ENCODE measurements at regions not wholly inside any gene's neighbourhood (a gene's known extent, or its start where the extent isn't known, plus 50 kb on each side); places are given as distances from the start of the nearest gene placed in this dataset.

GRCh38 chr1:58367217-58367616, 179.3 kb downstream of the OMA1 start:
- intact Hi-C loops (cut with micrococcal nuclease): no loop called here
- H3K79me2 ChIP-seq (ENCODE audit: insufficient read depth, low read length): no peaks in the 10 kb centered on the region
- H3K27ac ChIP-seq (ENCODE audit: low read depth in 1 of 2, low read length in 2 of 2): no peak overlapping the region
- H2AFZ ChIP-seq (ENCODE audit: insufficient read depth, low read depth, low read length, poor library complexity, severe bottlenecking): no peak overlapping the region
- H3K4me3 Mint-ChIP-seq: no peak overlapping the region
- no peak overlapping the region for H3K9ac ChIP-seq (ENCODE audit: insufficient read depth, low read length, poor library complexity, severe bottlenecking)
- no peaks in the 10 kb centered on the region for H3K27me3 ChIP-seq (ENCODE audit: control insufficient read depth in 2 of 2, insufficient read depth in 2 of 2, low read length in 2 of 2)
- H3K27ac Mint-ChIP-seq: no peak overlapping the region
- H3K4me1 Mint-ChIP-seq: no peaks in the 10 kb centered on the region
- H3K36me3 Mint-ChIP-seq: no peaks in the 10 kb centered on the region
- H3K4me1 ChIP-seq (ENCODE audit: control insufficient read depth in 1 of 2, insufficient read depth in 2 of 2, low read length in 2 of 2): no peaks in the 10 kb centered on the region
- H3K4me2 ChIP-seq (replicated peaks; ENCODE audit: extremely low read depth, low read length, poor library complexity, severe bottlenecking): no peak overlapping the region
- H3K36me3 ChIP-seq (replicated peaks in 1 of 2; ENCODE audit: control insufficient read depth in 1 of 2, insufficient read depth in 2 of 2, low read length in 2 of 2): no peaks in the 10 kb centered on the region
- TF ChIP-seq CTCF (IDR thresholded peaks at IDR 0.05): no peak
- H3K4me3 ChIP-seq (replicated peaks in 1 of 3; ENCODE audit: low read depth in 2 of 3, low read length in 3 of 3): no peak overlapping the region
- H3K27me3 Mint-ChIP-seq (ENCODE audit: low read depth in 3 of 3): no peaks in the 10 kb centered on the region
- H3K9me3 ChIP-seq (replicated peaks in 1 of 2; ENCODE audit: control insufficient read depth in 1 of 2, insufficient read depth in 1 of 2, low read length in 2 of 2): peaks cover 7 to 13% of the 10 kb centered on the region in 2 donors
- peaks cover 0 to 14% (median 6%) of the 10 kb centered on the region in 7 donors for H3K9me3 Mint-ChIP-seq
- no peaks in the 10 kb centered on the region for H4K20me1 ChIP-seq (ENCODE audit: insufficient read depth, low read length)
- no peak for DNase-seq

GRCh38 chr1:58365328-58365727, 181.2 kb downstream of the OMA1 start:
- no peak for DNase-seq
- Mint-ChIP-seq H3K4me1 (no peaks in the 10 kb centered on the region), H3K36me3 (no peaks in the 10 kb centered on the region), H3K4me3 (no peak overlapping the region), H3K27me3 (ENCODE audit: low read depth in 3 of 3) (no peaks in the 10 kb centered on the region), H3K27ac (no peak overlapping the region), H3K9me3 (peaks cover 0 to 6% (median 0%) of the 10 kb centered on the region in 7 donors)
- no peaks in the 10 kb centered on the region for H3K4me1 ChIP-seq (ENCODE audit: control insufficient read depth in 1 of 2, insufficient read depth in 2 of 2, low read length in 2 of 2)
- no peaks in the 10 kb centered on the region for H3K79me2 ChIP-seq (ENCODE audit: insufficient read depth, low read length)
- no peak overlapping the region for H3K27ac ChIP-seq (ENCODE audit: low read depth in 1 of 2, low read length in 2 of 2)
- no peak overlapping the region for H3K4me2 ChIP-seq (replicated peaks; ENCODE audit: extremely low read depth, low read length, poor library complexity, severe bottlenecking)
- no peaks in the 10 kb centered on the region for H4K20me1 ChIP-seq (ENCODE audit: insufficient read depth, low read length)
- no peak for TF ChIP-seq CTCF (IDR thresholded peaks at IDR 0.05)
- H3K27me3 ChIP-seq (ENCODE audit: control insufficient read depth in 2 of 2, insufficient read depth in 2 of 2, low read length in 2 of 2): no peaks in the 10 kb centered on the region
- WGBS (ENCODE audit: insufficient coverage): 80% methylated on average over 2 of the region's 2 CpGs
- intact Hi-C loops (cut with micrococcal nuclease): no loop called here
- no peak overlapping the region for H2AFZ ChIP-seq (ENCODE audit: insufficient read depth, low read depth, low read length, poor library complexity, severe bottlenecking)
- no peaks in the 10 kb centered on the region for H3K36me3 ChIP-seq (replicated peaks in 1 of 2; ENCODE audit: control insufficient read depth in 1 of 2, insufficient read depth in 2 of 2, low read length in 2 of 2)
- peaks cover 0 to 5% of the 10 kb centered on the region in 2 donors for H3K9me3 ChIP-seq (replicated peaks in 1 of 2; ENCODE audit: control insufficient read depth in 1 of 2, insufficient read depth in 1 of 2, low read length in 2 of 2)
- H3K9ac ChIP-seq (ENCODE audit: insufficient read depth, low read length, poor library complexity, severe bottlenecking): no peak overlapping the region
- H3K4me3 ChIP-seq (replicated peaks in 1 of 3; ENCODE audit: low read depth in 2 of 3, low read length in 3 of 3): no peak overlapping the region
